Stomach (tissue), 4 donors: ENCODE measurements at regions not wholly inside any gene's neighbourhood (a gene's known extent, or its start where the extent isn't known, plus 50 kb on each side); places are given as distances from the start of the nearest gene placed in this dataset.

Experiments
- EP300 ChIP-seq: sonication (generic); formaldehyde crosslinking; IDR thresholded peaks from one replicate; pipeline ENCODE4 v1.6.1; 2017; ENCODE audit warnings: antibody characterized with exemption
- POLR2AphosphoS5 ChIP-seq, 3 donors: sonication (generic); formaldehyde crosslinking; IDR thresholded peaks; one replicate each; pipeline ENCODE4 v1.6.1; 2016; ENCODE audit warnings: antibody characterized with exemption in 3 of 3
- TF ChIP-seq, protein P1 (sequence below), 7 experiments: fragments of 450-650 bp in 4 of 7; fragments of 200-600 bp in 3 of 7; sonication (generic) in 3 of 7; IDR thresholded peaks; one replicate each; pipeline ENCODE4 v1.5.1; 2016 to 2019; ENCODE audit warnings: antibody characterized with exemption in 7 of 7, control low read depth in 2 of 7, mild to moderate bottlenecking in 1 of 7

DNA sequence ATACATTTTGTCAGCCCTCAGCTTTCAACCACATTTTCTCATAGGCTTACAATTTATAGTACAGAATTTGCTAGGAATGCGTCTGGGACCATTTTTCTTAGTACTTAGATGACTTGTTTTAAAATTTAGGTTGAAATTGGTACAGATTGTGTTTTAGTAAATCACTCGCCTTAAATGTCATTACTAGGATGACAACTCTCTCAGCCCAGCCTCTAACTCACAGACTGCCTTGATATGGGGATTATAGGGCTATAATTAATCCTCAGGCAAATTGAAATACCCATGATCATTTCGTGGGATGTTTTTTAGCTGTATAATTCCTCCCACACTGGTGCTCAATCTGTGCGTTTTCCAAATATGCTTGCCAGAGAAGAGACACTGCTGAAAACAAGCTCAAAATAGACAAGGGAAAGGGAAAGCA, 299.7 kb upstream of the AKR1E2 start:
- TF ChIP-seq, protein P1, sequence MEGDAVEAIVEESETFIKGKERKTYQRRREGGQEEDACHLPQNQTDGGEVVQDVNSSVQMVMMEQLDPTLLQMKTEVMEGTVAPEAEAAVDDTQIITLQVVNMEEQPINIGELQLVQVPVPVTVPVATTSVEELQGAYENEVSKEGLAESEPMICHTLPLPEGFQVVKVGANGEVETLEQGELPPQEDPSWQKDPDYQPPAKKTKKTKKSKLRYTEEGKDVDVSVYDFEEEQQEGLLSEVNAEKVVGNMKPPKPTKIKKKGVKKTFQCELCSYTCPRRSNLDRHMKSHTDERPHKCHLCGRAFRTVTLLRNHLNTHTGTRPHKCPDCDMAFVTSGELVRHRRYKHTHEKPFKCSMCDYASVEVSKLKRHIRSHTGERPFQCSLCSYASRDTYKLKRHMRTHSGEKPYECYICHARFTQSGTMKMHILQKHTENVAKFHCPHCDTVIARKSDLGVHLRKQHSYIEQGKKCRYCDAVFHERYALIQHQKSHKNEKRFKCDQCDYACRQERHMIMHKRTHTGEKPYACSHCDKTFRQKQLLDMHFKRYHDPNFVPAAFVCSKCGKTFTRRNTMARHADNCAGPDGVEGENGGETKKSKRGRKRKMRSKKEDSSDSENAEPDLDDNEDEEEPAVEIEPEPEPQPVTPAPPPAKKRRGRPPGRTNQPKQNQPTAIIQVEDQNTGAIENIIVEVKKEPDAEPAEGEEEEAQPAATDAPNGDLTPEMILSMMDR (IDR thresholded peaks at IDR 0.05): no peak
- TF ChIP-seq EP300 (no peak), POLR2AphosphoS5 (IDR thresholded peaks at IDR 0.05) (no peak)
